Smooth muscle cell (in vitro differentiated cells): ENCODE measurements at regions not wholly inside any gene's neighbourhood (a gene's known extent, or its start where the extent isn't known, plus 50 kb on each side); places are given as distances from the start of the nearest gene placed in this dataset.

Experiments
- DNase-seq: peaks from one replicate; lab custom pipeline; 2025; ENCODE audit not compliant: unreplicated experiment; lab: John Stamatoyannopoulos, UW
- H2AFZ ChIP-seq: fragments of 200-600 bp; sonication (generic); 2 replicates; pipeline ENCODE4 v1.6.0; 2016; ENCODE audit warnings: antibody characterized with exemption, low read depth, mild to moderate bottlenecking
- H3F3A ChIP-seq: fragments of 200-600 bp; sonication (generic); 2 replicates; pipeline ENCODE4 v1.6.0; 2017; ENCODE audit warnings: antibody characterized with exemption, low read depth
- H3K27ac ChIP-seq: fragments of 200-600 bp; sonication (generic); 2 replicates; pipeline ENCODE4 v1.5.1; 2016; ENCODE audit warnings: low read depth, mild to moderate bottlenecking
- H3K27me3 ChIP-seq: fragments of 200-600 bp; sonication (generic); 2 replicates; pipeline ENCODE4 v1.6.1; 2016; ENCODE audit warnings: low read depth, mild to moderate bottlenecking
- H3K36me3 ChIP-seq: fragments of 200-600 bp; sonication (generic); 2 replicates; pipeline ENCODE4 v1.5.1; 2016; ENCODE audit warnings: low read depth
- H3K4me1 ChIP-seq: fragments of 200-600 bp; sonication (generic); 2 replicates; pipeline ENCODE4 v1.5.1; 2016; ENCODE audit warnings: low read depth
- H3K4me2 ChIP-seq: fragments of 200-600 bp; sonication (generic); 2 replicates; pipeline ENCODE4 v1.6.0; 2016; ENCODE audit warnings: mild to moderate bottlenecking
- H3K4me3 ChIP-seq: fragments of 200-600 bp; sonication (generic); 2 replicates; pipeline ENCODE4 v1.5.1; 2016; ENCODE audit warnings: mild to moderate bottlenecking
- H3K79me2 ChIP-seq: fragments of 200-600 bp; sonication (generic); 2 replicates; pipeline ENCODE4 v1.6.0; 2016; ENCODE audit warnings: low read depth, mild to moderate bottlenecking
- H3K9ac ChIP-seq: fragments of 200-600 bp; sonication (generic); 2 replicates; pipeline ENCODE4 v1.6.0; 2016; ENCODE audit warnings: low read depth
- H3K9me3 ChIP-seq: fragments of 200-600 bp; sonication (generic); replicated peaks from 2 replicates; pipeline ENCODE4 v1.5.1; 2016; ENCODE audit warnings: low read depth
- H4K20me1 ChIP-seq: fragments of 200-600 bp; sonication (generic); 2 replicates; pipeline ENCODE4 v1.6.0; 2016; ENCODE audit warnings: low read depth
- WGBS: methylation state at CpG from one replicate; pipeline ENCODE4 v1.1.7; 2016; ENCODE audit warnings: low lambda C conversion rate; 5-methylcytosine and 5-hydroxymethylcytosine counted together
- TF ChIP-seq, protein P1 (sequence below): fragments of 200-600 bp; sonication (generic); IDR thresholded peaks from 2 replicates; pipeline ENCODE4 v1.5.1; 2017; ENCODE audit warnings: borderline replicate concordance, mild to moderate bottlenecking, antibody characterized with exemption; ENCODE audit not compliant: insufficient read depth, poor library complexity, severe bottlenecking

DNA sequence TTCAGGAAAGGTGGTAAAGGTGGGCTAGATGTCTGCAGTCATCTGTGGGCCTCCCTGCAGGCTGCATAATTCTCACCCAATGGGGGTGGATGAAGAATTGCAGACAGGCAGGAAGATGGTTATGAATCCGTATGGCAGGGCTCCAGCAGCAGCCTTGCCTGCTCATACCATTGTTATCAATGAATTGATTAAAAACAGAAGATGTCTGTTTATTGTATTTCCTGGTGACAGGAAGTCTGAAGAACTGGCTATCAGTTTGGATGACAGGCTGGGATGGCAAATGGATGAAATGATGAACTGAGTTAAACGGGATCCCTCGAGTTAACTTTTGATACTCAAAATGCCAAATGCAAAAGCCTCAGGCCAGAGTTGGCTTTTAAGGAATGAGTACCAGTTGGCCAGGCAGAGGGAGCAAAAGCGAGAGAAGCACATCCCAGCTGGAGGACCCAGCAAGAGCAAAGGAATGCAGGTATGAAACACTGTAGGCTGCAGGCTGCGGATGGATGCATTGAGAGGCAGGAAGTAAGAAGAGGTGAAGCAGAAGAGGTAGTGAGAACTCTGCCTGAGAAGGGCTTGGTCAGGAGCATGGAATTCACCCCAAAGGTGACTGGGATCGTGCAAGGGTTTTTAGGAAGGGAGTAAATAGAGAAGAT is 550.0 kb upstream of the TBX3 start:
- H2AFZ ChIP-seq = no peak overlapping the region
- H3K9ac ChIP-seq = no peak overlapping the region
- H3K36me3 ChIP-seq = no peaks in the 10 kb centered on the region
- H3F3A ChIP-seq = peaks cover 11% of the 10 kb centered on the region
- H3K4me3 ChIP-seq = no peak overlapping the region
- peaks cover 7% of the 10 kb centered on the region for H3K4me1 ChIP-seq
- no peaks in the 10 kb centered on the region for H3K79me2 ChIP-seq
- DNase-seq = no peak
- peak overlapping the region; percentile 78 for H3K27ac ChIP-seq
- H3K27me3 ChIP-seq = no peaks in the 10 kb centered on the region
- H3K9me3 ChIP-seq = no peaks in the 10 kb centered on the region
- H4K20me1 ChIP-seq = no peaks in the 10 kb centered on the region
- TF ChIP-seq, protein P1, sequence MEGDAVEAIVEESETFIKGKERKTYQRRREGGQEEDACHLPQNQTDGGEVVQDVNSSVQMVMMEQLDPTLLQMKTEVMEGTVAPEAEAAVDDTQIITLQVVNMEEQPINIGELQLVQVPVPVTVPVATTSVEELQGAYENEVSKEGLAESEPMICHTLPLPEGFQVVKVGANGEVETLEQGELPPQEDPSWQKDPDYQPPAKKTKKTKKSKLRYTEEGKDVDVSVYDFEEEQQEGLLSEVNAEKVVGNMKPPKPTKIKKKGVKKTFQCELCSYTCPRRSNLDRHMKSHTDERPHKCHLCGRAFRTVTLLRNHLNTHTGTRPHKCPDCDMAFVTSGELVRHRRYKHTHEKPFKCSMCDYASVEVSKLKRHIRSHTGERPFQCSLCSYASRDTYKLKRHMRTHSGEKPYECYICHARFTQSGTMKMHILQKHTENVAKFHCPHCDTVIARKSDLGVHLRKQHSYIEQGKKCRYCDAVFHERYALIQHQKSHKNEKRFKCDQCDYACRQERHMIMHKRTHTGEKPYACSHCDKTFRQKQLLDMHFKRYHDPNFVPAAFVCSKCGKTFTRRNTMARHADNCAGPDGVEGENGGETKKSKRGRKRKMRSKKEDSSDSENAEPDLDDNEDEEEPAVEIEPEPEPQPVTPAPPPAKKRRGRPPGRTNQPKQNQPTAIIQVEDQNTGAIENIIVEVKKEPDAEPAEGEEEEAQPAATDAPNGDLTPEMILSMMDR = no peak
- WGBS = 25% methylated on average over 6 of the region's 6 CpGs
- peak overlapping the region; percentile 49 for H3K4me2 ChIP-seq

DNA sequence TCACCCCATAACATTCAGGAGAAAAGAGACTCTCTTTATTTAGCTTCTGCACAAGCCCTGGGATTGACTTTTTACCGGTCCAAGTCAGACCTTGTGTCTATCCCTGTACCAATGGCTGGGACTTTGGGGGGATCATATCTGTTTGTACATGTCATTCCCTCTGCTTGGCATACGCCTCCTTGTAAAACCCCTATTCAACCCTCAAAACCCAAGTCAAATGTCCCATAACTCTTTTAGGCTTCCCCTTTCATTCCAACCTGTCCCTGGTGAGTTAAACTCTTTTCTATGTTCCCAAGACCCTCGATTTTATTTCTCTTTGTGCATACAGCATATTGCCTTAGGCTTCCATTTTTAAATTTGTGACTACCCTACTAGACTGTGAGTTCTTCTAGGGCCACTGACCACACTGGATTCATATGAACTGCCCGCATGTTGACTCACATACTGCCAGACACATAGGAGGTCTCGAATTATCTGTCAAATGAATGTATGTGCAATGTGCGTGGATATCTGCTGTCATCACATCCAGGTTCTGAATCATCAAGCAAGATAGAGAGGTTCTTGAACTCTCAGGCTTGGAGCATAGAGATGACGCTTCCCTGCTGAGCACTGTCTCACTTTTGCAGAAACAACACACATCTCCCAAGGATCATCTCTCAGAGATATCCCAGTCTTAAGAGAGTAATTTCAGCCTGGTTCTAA is 548.6 kb upstream of the TBX3 start:
- no peaks in the 10 kb centered on the region for H4K20me1 ChIP-seq
- H3K9ac ChIP-seq = peak overlapping the region; percentile 21
- no peaks in the 10 kb centered on the region for H3K36me3 ChIP-seq
- H3K4me3 ChIP-seq = no peak overlapping the region
- no peaks in the 10 kb centered on the region for H3K79me2 ChIP-seq
- H3K27me3 ChIP-seq = no peaks in the 10 kb centered on the region
- no peak overlapping the region for H2AFZ ChIP-seq
- DNase-seq = no peak
- TF ChIP-seq, protein P1 = no peak
- H3K9me3 ChIP-seq = no peaks in the 10 kb centered on the region
- peaks cover 19% of the 10 kb centered on the region for H3F3A ChIP-seq
- H3K4me1 ChIP-seq = peaks cover 7% of the 10 kb centered on the region
- H3K4me2 ChIP-seq = peak overlapping the region; percentile 49
- 41% methylated on average over 7 of the region's 7 CpGs for WGBS
- H3K27ac ChIP-seq = peak overlapping the region; percentile 78

DNA sequence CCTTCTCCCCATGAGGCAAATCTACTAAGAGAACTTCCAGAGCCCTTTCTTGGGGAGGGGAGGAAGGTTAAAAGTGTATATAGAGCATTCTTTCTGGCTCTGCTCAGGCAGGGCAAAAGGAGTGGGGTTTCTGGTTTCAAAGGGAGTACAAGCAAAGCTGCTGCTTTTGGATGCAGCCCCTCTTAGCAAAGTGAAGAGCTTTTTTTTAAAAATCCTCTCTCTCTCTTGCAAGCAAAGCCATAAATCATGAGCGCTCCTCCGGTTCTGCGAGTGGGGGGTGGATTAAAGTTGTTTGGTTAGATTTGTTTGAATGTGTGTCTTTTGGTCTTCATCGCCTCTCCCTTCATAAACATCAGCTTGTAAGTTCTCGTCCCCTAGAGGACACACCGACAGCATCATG is 546.6 kb upstream of the TBX3 start:
- Histone ChIP-seq H3K79me2 (no peaks in the 10 kb centered on the region), H3K36me3 (no peaks in the 10 kb centered on the region), H3K4me1 (peaks cover 7% of the 10 kb centered on the region), H3F3A (peaks cover 25% of the 10 kb centered on the region), H4K20me1 (no peaks in the 10 kb centered on the region), H3K4me2 (peak overlapping the region; percentile 30), H3K27ac (no peak overlapping the region), H3K9me3 (no peaks in the 10 kb centered on the region), H3K27me3 (no peaks in the 10 kb centered on the region), H3K9ac (no peak overlapping the region), H2AFZ (no peak overlapping the region), H3K4me3 (no peak overlapping the region)
- DNase-seq = no peak
- 17% methylated on average over 6 of the region's 6 CpGs for WGBS
- TF ChIP-seq, protein P1 = no peak

DNA sequence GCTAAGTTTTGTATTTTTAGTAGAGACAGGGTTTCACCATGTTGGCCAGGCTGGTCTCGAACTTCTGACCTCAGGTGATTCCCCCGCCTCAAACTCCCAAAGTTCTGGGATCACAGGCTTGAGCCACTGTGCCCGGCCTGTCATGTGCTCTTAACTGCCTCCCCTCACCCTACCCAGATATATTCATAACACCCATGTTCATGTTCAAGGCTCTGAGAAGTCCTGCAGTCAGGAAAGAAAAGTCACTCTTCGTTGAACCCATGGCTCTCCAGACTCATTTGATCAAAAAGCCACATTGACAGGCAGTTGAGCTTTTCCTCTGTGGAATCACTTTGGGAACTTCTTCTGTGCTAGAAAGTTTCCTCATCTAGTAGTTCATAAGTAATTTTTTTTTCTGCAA is 545.5 kb upstream of the TBX3 start:
- H3K9ac ChIP-seq = no peak overlapping the region
- H2AFZ ChIP-seq = no peak overlapping the region
- no peaks in the 10 kb centered on the region for H4K20me1 ChIP-seq
- TF ChIP-seq, protein P1 = no peak
- no peak overlapping the region for H3K4me3 ChIP-seq
- DNase-seq = no peak
- H3K4me1 ChIP-seq = peaks cover 7% of the 10 kb centered on the region
- 94% methylated on average over 4 of the region's 4 CpGs for WGBS
- no peaks in the 10 kb centered on the region for H3K9me3 ChIP-seq
- no peaks in the 10 kb centered on the region for H3K27me3 ChIP-seq
- no peaks in the 10 kb centered on the region for H3K36me3 ChIP-seq
- no peaks in the 10 kb centered on the region for H3K79me2 ChIP-seq
- no peak overlapping the region for H3K4me2 ChIP-seq
- no peak overlapping the region for H3K27ac ChIP-seq
- H3F3A ChIP-seq = peaks cover 30% of the 10 kb centered on the region
